HG03139 (cell line): ENCODE measurements at regions not wholly inside any gene's neighbourhood (a gene's known extent, or its start where the extent isn't known, plus 50 kb on each side); places are given as distances from the start of the nearest gene placed in this dataset.

Source experiments
- ATAC-seq: cut with Tn5 transposase; IDR thresholded peaks from one replicate; pipeline ENCODE4 v1.9.1; 2021; ENCODE audit not compliant: unreplicated experiment

DNA sequence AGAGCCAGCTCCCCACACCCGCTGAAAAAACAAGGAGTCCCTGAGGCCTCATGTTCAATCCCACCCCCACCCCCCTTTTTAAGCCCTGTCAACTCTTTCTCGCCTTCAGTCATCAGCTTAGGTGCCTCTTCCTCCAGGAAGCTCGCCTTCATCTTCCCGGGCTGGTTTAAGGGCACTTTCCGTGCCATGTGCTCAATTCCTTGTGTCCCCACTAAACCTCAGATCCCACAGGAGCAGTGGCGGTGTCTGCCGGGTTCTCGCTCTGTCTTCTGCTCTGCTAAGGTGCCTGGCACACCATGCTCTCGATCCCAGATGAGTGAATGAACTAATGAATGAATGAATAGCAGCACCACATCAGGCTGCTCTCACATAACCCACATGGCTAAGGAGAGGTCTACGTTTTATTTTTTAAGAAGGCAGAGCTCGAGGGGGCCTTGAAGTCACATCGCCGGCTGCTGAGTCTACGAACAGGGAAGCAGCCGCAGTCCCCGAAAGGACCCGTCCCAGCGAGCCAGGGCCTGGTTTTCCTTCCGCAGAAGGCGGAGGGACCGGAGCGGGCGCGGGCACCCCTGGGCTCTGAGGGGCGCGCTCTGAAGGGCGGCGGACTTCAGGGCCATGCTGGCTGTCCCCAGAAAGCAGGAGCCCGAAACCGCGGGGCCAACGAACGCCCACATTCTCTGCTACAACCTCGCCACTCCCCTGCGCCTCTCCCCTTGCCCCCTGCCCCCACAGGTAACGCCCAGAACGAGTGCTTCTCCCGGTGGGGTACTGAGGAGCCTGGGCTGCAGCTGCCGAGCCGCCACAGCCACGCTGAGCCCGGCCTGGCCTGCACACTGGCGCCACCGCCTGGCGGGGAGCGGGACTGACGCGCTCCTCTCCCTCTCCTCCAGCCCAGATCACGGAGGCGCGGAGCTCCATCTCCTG is 73.4 kb upstream of the KCNMA1 start:
- peak; percentile 86 for ATAC-seq

DNA sequence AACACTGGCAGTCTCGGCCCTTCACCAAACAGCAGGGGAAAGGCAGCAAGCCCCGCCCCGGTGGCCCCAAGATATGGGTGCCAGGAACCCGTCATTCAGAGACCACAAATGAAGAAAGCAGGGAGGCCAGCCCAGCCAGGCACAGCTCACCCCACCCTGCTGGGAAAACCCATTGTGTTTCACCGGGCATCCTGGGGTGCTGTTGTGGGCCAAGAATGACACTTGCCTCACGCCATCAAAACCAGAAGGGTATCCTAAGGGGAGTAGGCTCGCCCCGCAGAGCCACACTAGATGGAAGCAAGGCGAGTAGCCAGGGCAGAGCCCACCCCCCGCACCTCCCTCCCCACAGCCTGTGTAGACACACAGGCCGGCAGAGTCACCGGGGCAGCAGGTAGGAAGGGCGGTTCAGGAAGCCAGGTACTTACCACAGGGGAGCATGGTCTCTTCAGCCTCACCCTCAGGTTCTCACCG is 72.5 kb upstream of the KCNMA1 start:
- no peak for ATAC-seq

DNA sequence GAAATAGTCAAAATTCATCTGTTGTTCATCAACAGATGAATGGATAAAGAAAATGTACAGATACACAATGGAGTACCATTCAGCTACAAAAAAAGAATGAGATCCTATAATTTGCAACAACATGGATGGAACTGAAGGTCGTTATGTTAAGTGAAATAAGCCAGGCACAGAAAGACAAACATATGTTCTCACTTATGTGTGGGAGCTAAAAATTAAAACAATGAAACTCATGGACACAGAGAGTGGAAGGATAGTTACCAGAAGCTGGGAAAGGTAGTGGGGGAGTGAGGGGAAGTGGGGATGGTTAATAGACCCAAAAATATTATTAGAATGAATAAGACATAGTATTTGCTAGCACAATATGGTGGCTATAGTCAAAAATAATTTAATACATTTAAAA is 70.0 kb upstream of the KCNMA1 start:
- no peak for ATAC-seq

DNA sequence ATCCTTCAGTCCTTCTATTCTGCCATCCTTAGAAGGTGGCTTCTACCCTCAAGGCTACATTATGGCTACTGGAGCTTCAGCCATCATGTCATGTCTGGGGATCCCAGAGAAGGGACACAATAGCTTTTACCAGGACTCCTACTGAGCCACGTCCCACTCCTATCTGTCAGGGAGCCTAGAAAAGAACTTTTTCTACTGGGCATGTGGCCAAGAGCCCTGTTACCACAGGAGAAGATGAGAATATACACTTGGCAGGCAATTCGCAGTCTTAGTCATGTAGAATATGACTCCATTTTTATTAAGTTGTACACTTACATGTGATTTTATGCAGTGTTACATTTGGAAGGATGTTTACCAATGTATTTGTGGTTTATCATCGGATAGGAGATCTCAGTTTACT is 64.6 kb upstream of the KCNMA1 start:
- no peak for ATAC-seq

DNA sequence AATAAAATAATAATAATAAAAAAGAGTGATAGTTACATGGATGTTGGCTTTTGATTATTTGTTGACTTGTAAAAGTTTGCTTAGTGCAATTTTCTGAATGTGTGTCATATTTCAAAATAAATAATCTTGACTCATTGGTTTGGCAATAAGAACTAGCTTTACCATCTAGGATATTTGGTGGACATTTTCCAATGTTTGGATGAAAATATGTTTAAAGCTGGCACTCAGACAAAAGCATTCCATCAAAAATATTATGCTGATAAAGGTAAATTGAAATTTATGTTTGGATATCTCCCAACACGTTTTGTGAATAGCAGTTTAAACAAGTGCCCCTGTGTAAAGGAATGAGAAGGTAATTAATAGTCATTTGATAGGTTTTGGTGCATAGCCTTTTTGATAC is 62.5 kb upstream of the KCNMA1 start:
- no peak for ATAC-seq

DNA sequence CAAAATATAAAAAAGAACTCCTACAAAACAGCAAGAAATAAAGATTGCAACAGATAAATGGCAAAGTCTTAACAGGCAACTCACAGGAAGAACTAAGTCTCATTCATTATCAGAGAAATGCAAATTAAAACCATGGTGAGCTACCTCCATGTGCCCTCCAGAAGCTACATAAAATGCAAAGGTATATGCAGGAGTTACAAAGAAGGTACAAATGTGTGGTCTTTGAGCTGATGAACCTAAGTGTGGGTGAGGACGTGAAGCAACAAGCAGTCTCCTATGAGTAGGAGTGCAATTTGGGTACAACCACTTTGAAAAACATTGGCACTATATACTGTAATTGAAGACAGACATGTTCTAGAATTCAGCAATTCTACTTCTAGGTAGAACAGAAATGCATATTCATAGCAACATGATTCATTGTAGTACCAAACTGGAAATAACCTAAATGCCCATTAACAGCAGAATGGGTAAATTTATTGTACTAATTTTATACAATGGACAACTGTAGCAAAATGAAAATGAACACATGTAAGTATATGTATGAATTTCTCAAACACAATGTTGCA is 61.6 kb upstream of the KCNMA1 start:
- ATAC-seq, result no peak

DNA sequence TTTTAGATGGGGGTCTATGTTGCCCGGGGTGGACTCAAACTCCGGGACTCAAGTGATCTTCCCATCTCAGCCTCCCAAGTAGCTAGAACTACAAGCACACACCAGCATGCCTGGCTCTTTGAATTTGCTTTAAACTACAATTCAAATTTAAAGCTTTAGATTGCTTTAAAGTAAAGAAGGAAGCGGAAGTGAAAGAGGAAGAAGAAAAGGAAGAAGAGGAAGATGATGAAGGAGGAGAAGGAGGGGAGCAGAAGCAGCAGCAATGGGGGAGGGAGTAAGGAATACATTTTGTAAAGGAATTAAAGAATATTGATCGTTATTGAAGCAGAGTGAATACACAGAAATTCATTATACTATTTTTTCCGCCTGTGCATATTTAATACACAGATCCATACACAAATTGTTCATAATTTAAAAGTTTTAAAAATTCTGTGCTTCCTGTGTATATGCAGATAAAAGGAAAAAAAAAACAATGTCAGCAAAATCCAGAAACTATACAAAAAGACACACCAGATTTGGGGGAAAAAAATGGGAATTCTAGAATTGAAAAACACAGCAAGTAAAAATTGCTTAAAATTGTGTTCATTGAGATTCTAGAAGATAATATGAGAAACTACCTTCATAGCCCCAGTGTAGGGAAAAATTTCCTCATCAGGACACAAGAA is 60.8 kb upstream of the KCNMA1 start:
- no peak for ATAC-seq

DNA sequence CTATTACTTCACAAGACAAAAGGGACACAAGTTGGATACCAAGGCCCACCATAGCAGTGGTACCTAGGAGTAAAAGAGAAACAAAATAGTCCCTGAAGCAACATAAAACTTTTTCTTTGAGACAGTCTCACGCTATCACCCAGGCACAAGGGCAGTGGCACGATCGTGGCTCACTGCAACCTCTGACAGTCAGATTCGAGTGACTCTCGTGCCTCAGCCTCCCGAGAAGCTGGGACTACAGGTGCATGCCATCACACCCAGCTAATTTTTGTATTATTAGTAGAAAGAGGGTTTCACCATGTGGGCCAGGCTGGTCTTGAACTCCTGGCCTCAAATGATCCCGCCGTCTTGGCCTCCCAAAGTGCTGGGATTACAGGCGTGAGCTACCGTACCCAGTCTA is 59.0 kb upstream of the KCNMA1 start:
- no peak for ATAC-seq

DNA sequence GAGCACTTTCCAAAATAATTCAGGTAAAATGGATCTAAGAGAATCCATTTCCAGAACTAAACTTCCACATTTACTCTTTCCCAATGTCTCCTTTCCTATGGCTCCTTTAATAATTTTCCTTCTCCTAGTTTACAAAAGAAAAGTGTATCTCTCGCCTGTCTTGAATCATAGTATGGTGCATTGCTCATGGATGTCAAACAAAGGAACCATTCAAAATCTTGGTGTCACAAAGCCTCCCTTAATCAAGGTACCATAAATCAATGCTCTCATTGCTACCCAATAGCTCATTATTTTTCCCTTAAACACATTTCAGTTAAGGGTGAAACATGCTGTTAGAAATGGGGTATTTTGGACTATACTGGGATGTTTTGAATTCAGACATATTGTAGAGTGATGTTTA is 57.6 kb upstream of the KCNMA1 start:
- ATAC-seq, result no peak

DNA sequence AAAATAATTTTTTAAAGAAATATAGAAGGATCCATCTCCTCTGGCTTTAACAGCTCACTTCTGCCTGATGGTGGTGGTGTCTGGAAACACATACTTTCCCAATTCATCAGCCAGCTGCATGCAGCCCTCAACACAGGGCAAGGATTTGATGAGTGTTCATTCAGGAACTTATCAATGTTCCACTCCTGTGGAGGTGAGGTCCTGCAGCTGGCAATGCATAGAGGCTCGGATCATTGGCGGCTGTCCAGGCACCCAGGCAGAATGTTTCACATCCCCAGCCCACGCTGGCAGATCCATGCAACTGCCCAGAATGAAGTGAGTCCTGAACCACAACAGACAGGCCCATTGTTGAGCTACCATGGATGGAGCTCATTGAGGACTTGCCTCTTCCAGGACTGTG is 55.2 kb upstream of the KCNMA1 start:
- no peak for ATAC-seq

DNA sequence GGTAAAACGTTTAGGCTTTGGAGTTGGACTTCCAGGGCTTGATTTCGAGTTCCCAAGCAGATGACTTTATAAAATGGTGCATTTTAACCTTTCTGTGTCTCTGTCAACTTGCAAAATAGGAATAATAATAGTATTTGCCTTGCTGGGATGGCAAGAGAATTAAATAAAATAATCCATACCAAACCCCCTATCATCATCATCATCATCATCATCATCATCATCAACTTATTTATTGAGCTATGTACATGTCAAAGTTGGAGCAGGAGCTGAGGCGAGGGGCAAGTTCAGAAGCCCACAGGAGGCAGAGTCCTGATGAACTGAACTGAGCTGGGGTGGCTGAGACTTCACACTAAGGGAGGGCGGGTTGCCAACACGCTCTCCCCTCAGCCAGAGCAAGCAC is 51.7 kb upstream of the KCNMA1 start:
- no peak for ATAC-seq

DNA sequence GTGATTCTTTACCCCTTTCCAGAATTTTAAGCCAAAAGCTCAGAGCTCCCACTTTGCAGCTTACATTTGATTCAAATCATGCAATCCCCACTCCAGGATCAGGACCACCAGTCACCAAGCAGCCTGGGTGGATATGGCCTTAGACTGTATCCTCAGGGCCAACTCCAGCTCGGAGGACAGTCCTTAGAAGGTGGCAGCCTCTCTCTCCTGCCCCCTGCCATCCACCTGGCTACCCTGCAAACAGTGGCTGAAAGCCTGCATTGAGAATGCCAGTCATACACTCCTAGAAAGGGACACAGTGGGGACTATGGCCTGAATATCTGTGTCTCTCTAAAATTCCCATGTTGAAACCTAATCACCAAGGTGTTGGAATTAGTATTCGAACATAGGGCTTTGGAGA is 50.0 kb upstream of the KCNMA1 start:
- ATAC-seq, result no peak
